ENCODE measurements at regions not wholly inside any gene's neighbourhood (a gene's known extent, or its start where the extent isn't known, plus 50 kb on each side); places are given as distances from the start of the nearest gene placed in this dataset.

- DNase-seq (ENCODE audit: low read depth, low spot score) (no peak), FAIRE-seq (no peak)
- Histone ChIP-seq H4K20me1 (ENCODE audit: control insufficient read depth, extremely low read depth, insufficient read depth, low read length) (no peaks in the 10 kb centered on the region), H3K4me2 (ENCODE audit: control insufficient read depth, extremely low read depth, insufficient read depth, low read depth, low read length) (no peak overlapping the region), H3K4me3 (ENCODE audit: control insufficient read depth in 2 of 3, extremely low read depth in 1 of 3, insufficient read depth in 2 of 3, low read depth in 1 of 3, low read length in 3 of 3) (no peak overlapping the region), H3K9me1 (ENCODE audit: control insufficient read depth, extremely low read depth, insufficient read depth, low read length) (no peaks in the 10 kb centered on the region), H3K9ac (ENCODE audit: control insufficient read depth, extremely low read depth, insufficient read depth, low read length) (no peak overlapping the region), H3K9me3 (ENCODE audit: control insufficient read depth, low read depth, low read length) (no peaks in the 10 kb centered on the region), H3K4me1 (ENCODE audit: control insufficient read depth, extremely low read depth, insufficient read depth, low read length) (no peaks in the 10 kb centered on the region), H2AFZ (ENCODE audit: control insufficient read depth, low read length) (no peak overlapping the region), H3K36me3 (ENCODE audit: control insufficient read depth in 2 of 2, extremely low read depth in 1 of 2, insufficient read depth in 2 of 2, low read length in 2 of 2) (no peaks in the 10 kb centered on the region), H3K27ac (ENCODE audit: control insufficient read depth, insufficient read depth, low read length) (no peak overlapping the region), H3K27me3 (ENCODE audit: control insufficient read depth, extremely low read depth, insufficient read depth, low read length) (no peaks in the 10 kb centered on the region), H3K79me2 (ENCODE audit: control insufficient read depth, insufficient read depth, low read length) (no peaks in the 10 kb centered on the region)
- dilution Hi-C loops (cut with MboI; ENCODE audit: extremely low pct_ligation_motif_present, low sequenced_read_pairs) = no loop called here
- TF ChIP-seq CTCF (optimal IDR thresholded peaks at IDR 0.05 in 1 of 3, IDR thresholded peaks at IDR 0.05 in 1 of 3, conservative IDR thresholded peaks at IDR 0.05 in 1 of 3; ENCODE audit: extremely low read depth in 1 of 3, insufficient read depth in 2 of 3, low read length in 3 of 3) = no peak
- TF ChIP-seq EZH2 (IDR thresholded peaks at IDR 0.05; ENCODE audit: low read length) = no peak
Observed at GRCh38 chr3:168341192-168341815, 245.6 kb upstream of the GOLIM4 start.

GRCh38 chr3:168338161-168338560 lies 242.4 kb upstream of the GOLIM4 start:
- Histone ChIP-seq H3K27ac (ENCODE audit: control insufficient read depth, insufficient read depth, low read length) (no peak overlapping the region), H2AFZ (ENCODE audit: control insufficient read depth, low read length) (no peak overlapping the region), H3K4me2 (ENCODE audit: control insufficient read depth, extremely low read depth, insufficient read depth, low read depth, low read length) (no peak overlapping the region), H3K36me3 (ENCODE audit: control insufficient read depth in 2 of 2, extremely low read depth in 1 of 2, insufficient read depth in 2 of 2, low read length in 2 of 2) (no peaks in the 10 kb centered on the region), H3K9me3 (ENCODE audit: control insufficient read depth, low read depth, low read length) (no peaks in the 10 kb centered on the region), H3K9me1 (ENCODE audit: control insufficient read depth, extremely low read depth, insufficient read depth, low read length) (no peaks in the 10 kb centered on the region), H4K20me1 (ENCODE audit: control insufficient read depth, extremely low read depth, insufficient read depth, low read length) (no peaks in the 10 kb centered on the region), H3K4me3 (ENCODE audit: control insufficient read depth in 2 of 3, extremely low read depth in 1 of 3, insufficient read depth in 2 of 3, low read depth in 1 of 3, low read length in 3 of 3) (no peak overlapping the region), H3K79me2 (ENCODE audit: control insufficient read depth, insufficient read depth, low read length) (no peaks in the 10 kb centered on the region), H3K27me3 (ENCODE audit: control insufficient read depth, extremely low read depth, insufficient read depth, low read length) (no peaks in the 10 kb centered on the region), H3K4me1 (ENCODE audit: control insufficient read depth, extremely low read depth, insufficient read depth, low read length) (no peaks in the 10 kb centered on the region), H3K9ac (ENCODE audit: control insufficient read depth, extremely low read depth, insufficient read depth, low read length) (no peak overlapping the region)
- TF ChIP-seq EZH2 (IDR thresholded peaks at IDR 0.05; ENCODE audit: low read length) (no peak), CTCF (optimal IDR thresholded peaks at IDR 0.05 in 1 of 3, IDR thresholded peaks at IDR 0.05 in 1 of 3, conservative IDR thresholded peaks at IDR 0.05 in 1 of 3; ENCODE audit: extremely low read depth in 1 of 3, insufficient read depth in 2 of 3, low read length in 3 of 3) (no peak)
- no peak for FAIRE-seq
- no peak for DNase-seq (ENCODE audit: low read depth, low spot score)
- dilution Hi-C loops (cut with MboI; ENCODE audit: extremely low pct_ligation_motif_present, low sequenced_read_pairs) = no loop called here

Data from keratinocyte (primary cell).